ENCODE measurements at regions not wholly inside any gene's neighbourhood (a gene's known extent, or its start where the extent isn't known, plus 50 kb on each side); places are given as distances from the start of the nearest gene placed in this dataset.
"Not testable (repeated sequence)": the region's sequence is repeated elsewhere in the genome, so short reads cannot be mapped to it uniquely, and the experiment has no call there.

- H3K9me3 ChIP-seq (ENCODE audit: control insufficient read depth, insufficient read depth, low read depth, low read length): no peaks in the 10 kb centered on the region
- H3K27ac ChIP-seq (ENCODE audit: low read length): no peak overlapping the region
- POLR2A ChIA-PET: no interaction called here
- no peak for TF ChIP-seq SIN3A (IDR thresholded peaks at IDR 0.05; ENCODE audit: borderline replicate concordance, insufficient read depth, low read depth, low read length)
- TF ChIP-seq REST (IDR thresholded peaks at IDR 0.05; ENCODE audit: insufficient read depth in 1 of 2, low read depth in 2 of 2, low read length in 1 of 2): no peak
- TF ChIP-seq, protein P1, sequence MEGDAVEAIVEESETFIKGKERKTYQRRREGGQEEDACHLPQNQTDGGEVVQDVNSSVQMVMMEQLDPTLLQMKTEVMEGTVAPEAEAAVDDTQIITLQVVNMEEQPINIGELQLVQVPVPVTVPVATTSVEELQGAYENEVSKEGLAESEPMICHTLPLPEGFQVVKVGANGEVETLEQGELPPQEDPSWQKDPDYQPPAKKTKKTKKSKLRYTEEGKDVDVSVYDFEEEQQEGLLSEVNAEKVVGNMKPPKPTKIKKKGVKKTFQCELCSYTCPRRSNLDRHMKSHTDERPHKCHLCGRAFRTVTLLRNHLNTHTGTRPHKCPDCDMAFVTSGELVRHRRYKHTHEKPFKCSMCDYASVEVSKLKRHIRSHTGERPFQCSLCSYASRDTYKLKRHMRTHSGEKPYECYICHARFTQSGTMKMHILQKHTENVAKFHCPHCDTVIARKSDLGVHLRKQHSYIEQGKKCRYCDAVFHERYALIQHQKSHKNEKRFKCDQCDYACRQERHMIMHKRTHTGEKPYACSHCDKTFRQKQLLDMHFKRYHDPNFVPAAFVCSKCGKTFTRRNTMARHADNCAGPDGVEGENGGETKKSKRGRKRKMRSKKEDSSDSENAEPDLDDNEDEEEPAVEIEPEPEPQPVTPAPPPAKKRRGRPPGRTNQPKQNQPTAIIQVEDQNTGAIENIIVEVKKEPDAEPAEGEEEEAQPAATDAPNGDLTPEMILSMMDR (IDR thresholded peaks at IDR 0.05): no peak
- TF ChIP-seq TCF7L2 (IDR thresholded peaks at IDR 0.05; ENCODE audit: low read depth, low read length): no peak
- intact Hi-C loops (cut with micrococcal nuclease; ENCODE audit: unreplicated experiment): no loop called here
- DNase-seq (ENCODE audit: low read depth, low spot score): no peak
- H3K4me1 ChIP-seq (ENCODE audit: control insufficient read depth, insufficient read depth, low read length): no peaks in the 10 kb centered on the region
- no peak for ATAC-seq
- no peaks in the 10 kb centered on the region for H3K27me3 ChIP-seq (ENCODE audit: control insufficient read depth, insufficient read depth, low read length)
- H3K4me3 ChIP-seq (ENCODE audit: low read depth in 2 of 2, low read length in 2 of 2): no peak overlapping the region
- in situ Hi-C loops (cut with HindIII; ENCODE audit: low pct_unique_long_range_greater_than_20kb, low sequenced_read_pairs): no loop called here
- BruUV-seq (replicated peaks): no TSS peak
- CTCF ChIA-PET: no interaction called here
- no peaks in the 10 kb centered on the region for H3K36me3 ChIP-seq (ENCODE audit: control insufficient read depth, insufficient read depth, low read length)
Measured at GRCh38 chr4:28014469-28014868, 1153.8 kb downstream of the STIM2 start.

- H3K36me3 ChIP-seq (ENCODE audit: control insufficient read depth, insufficient read depth, low read length): no peaks in the 10 kb centered on the region
- no peaks in the 10 kb centered on the region for H3K4me1 ChIP-seq (ENCODE audit: control insufficient read depth, insufficient read depth, low read length)
- ATAC-seq (no peak), DNase-seq (ENCODE audit: low read depth, low spot score) (no peak)
- ChIA-PET POLR2A (no interaction called here), CTCF (no interaction called here)
- in situ Hi-C loops (cut with HindIII; ENCODE audit: low pct_unique_long_range_greater_than_20kb, low sequenced_read_pairs) (no loop called here), intact Hi-C loops (cut with micrococcal nuclease; ENCODE audit: unreplicated experiment) (no loop called here)
- TF ChIP-seq REST (IDR thresholded peaks at IDR 0.05; ENCODE audit: insufficient read depth in 1 of 2, low read depth in 2 of 2, low read length in 1 of 2) (no peak), SIN3A (IDR thresholded peaks at IDR 0.05; ENCODE audit: borderline replicate concordance, insufficient read depth, low read depth, low read length) (no peak), TCF7L2 (IDR thresholded peaks at IDR 0.05; ENCODE audit: low read depth, low read length) (no peak), POLR2AphosphoS5 (IDR thresholded peaks at IDR 0.05; ENCODE audit: low read depth, low read length) (no peak)
- TF ChIP-seq, protein P1 (IDR thresholded peaks at IDR 0.05): no peak
- H3K27me3 ChIP-seq (ENCODE audit: control insufficient read depth, insufficient read depth, low read length): no peaks in the 10 kb centered on the region
- no peak overlapping the region for H3K4me3 ChIP-seq (ENCODE audit: low read depth in 2 of 2, low read length in 2 of 2)
- no peaks in the 10 kb centered on the region for H3K9me3 ChIP-seq (ENCODE audit: control insufficient read depth, insufficient read depth, low read depth, low read length)
- no peak overlapping the region for H3K27ac ChIP-seq (ENCODE audit: low read length)
- BruUV-seq (replicated peaks): no TSS peak
Measured at GRCh38 chr4:28015996-28016395, 1155.4 kb downstream of the STIM2 start.

DNA sequence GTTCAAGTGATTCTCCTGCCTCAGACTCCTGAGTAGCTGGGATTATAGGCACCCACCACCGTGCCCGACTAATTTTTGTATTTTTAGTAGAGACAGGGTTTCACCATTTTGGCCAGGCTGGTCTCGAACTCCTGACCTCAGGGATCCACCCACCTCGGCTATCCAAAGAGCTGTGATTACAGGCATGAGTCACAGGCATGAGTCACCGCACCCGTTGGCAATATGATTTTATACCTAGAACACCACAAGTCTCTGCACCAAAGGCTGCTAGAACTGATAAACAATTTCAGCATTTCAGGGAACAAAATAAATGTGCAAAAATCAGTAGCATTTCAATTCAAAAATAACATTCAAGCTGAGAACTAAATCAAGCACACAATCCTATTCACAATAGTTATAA lies 1177.6 kb downstream of the STIM2 start:
- H3K27ac ChIP-seq (ENCODE audit: low read length); H3K27me3 ChIP-seq (ENCODE audit: control insufficient read depth, insufficient read depth, low read length); H3K36me3 ChIP-seq (ENCODE audit: control insufficient read depth, insufficient read depth, low read length); H3K4me3 ChIP-seq (ENCODE audit: low read depth in 2 of 2, low read length in 2 of 2); CTCF ChIA-PET; DNase-seq (ENCODE audit: low read depth, low spot score); ATAC-seq; in situ Hi-C loops (cut with HindIII; ENCODE audit: low pct_unique_long_range_greater_than_20kb, low sequenced_read_pairs); H3K9me3 ChIP-seq (ENCODE audit: control insufficient read depth, insufficient read depth, low read depth, low read length); H3K4me1 ChIP-seq (ENCODE audit: control insufficient read depth, insufficient read depth, low read length); intact Hi-C loops (cut with micrococcal nuclease; ENCODE audit: unreplicated experiment); BruUV-seq (replicated peaks): not testable (repeated sequence)
- POLR2A ChIA-PET: interaction anchor here (0.6 kb wide), 1 partner anchor 151 kb away, joined by 3 read pairs; no protein-coding TSS in a partner anchor

Measured in Panc1 (cell line).